ENCODE measurements at regions not wholly inside any gene's neighbourhood (a gene's known extent, or its start where the extent isn't known, plus 50 kb on each side); places are given as distances from the start of the nearest gene placed in this dataset.
A peak's percentile ranks its signal among the peaks of the same experiment; 100 is the strongest.

DNA sequence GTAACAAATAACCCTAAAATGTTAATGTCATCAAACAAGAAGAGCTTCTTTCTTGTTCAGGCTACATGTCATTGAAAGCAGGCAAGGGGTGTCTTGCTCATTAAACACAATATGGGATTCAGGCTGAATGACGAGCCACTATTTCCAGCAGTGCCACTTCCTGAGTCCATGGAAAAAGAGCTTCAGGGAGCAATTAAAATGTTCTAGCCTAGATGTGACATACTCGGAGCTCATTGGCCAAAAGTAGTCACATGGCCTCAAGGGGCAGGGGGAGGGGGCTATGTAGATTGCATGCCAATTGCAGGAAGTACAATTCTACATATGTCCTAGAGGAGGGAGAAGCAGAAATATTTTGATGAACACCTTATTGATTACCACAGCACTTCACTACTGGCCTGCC lies 685.3 kb upstream of the ADGRL2 start:
- no peak for DNase-seq (ENCODE audit: low read depth)
- H3K4me3 ChIP-seq (ENCODE audit: low read length): no peak overlapping the region
- TF ChIP-seq, protein P1, sequence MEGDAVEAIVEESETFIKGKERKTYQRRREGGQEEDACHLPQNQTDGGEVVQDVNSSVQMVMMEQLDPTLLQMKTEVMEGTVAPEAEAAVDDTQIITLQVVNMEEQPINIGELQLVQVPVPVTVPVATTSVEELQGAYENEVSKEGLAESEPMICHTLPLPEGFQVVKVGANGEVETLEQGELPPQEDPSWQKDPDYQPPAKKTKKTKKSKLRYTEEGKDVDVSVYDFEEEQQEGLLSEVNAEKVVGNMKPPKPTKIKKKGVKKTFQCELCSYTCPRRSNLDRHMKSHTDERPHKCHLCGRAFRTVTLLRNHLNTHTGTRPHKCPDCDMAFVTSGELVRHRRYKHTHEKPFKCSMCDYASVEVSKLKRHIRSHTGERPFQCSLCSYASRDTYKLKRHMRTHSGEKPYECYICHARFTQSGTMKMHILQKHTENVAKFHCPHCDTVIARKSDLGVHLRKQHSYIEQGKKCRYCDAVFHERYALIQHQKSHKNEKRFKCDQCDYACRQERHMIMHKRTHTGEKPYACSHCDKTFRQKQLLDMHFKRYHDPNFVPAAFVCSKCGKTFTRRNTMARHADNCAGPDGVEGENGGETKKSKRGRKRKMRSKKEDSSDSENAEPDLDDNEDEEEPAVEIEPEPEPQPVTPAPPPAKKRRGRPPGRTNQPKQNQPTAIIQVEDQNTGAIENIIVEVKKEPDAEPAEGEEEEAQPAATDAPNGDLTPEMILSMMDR (conservative IDR thresholded peaks at IDR 0.05; ENCODE audit: low read depth, low read length): no peak

DNA sequence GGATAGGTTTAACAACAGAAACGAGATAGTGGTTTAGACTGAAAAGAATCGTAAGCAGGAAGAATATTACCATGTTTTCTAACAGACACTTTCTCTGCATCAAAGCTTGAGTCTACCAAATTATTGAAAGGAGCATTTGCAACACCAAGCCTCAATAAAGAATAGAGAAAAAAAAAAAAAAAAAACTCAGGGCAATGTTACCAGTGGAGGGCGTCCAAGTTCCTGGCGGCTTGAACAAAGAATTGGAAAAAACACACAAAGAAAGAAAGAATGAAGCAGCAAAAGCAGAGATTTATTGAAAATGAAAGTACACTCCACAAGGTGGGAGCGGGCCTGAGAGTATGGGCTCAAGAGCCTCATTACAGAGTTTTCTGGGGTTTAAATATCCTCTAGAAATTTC lies 686.5 kb upstream of the ADGRL2 start:
- no peak overlapping the region for H3K4me3 ChIP-seq (ENCODE audit: low read length)
- TF ChIP-seq, protein P1 (conservative IDR thresholded peaks at IDR 0.05; ENCODE audit: low read depth, low read length): peak; percentile 25
- DNase-seq (ENCODE audit: low read depth): no peak

DNA sequence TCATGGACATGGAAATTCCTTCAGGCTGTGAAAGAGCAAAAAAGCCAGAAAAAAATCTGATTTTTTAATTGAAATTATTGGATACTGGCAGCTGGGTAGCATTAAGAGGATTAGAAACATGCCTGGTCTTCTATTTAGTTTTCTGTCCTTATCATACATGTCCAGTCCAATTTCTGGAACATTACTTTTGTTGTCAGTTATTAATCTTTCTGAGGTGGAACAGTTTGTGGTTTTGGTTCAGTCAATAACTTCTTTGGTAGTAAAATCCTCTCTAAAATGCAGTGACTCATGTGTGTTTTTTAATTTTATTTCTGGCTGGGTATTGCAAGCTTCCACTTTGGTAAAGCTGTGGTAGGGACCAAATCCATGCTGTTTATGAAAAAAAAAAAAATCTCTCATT lies 687.0 kb upstream of the ADGRL2 start:
- H3K4me3 ChIP-seq (ENCODE audit: low read length): no peak overlapping the region
- DNase-seq (ENCODE audit: low read depth): peak; percentile 90
- TF ChIP-seq, protein P1 (conservative IDR thresholded peaks at IDR 0.05; ENCODE audit: low read depth, low read length): no peak

- DNase-seq (ENCODE audit: low read depth): no peak
- no peak overlapping the region for H3K4me3 ChIP-seq (ENCODE audit: low read length)
- TF ChIP-seq, protein P1 (conservative IDR thresholded peaks at IDR 0.05; ENCODE audit: low read depth, low read length): no peak
Observed at GRCh38 chr1:81111818-81112217, 688.9 kb upstream of the ADGRL2 start.

DNA sequence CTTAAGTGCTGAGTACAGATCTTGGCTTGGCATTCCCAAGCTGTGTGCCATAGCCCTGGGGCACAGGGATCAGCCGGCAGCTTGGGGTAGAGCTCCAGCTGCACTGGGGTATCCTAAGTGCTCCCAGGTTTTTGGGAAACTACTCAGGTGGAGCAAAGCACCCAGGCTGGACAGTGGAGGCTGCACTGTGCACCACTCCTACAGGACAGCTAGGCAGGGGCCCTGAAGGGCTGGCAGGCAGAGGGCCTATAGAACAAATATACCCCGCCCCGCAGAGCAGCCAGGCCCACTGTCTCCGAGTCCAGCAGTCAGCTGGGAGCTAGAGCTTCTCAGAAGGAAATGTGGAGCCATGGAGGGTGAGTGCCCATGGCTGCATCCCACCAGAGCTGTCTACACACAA lies 691.7 kb upstream of the ADGRL2 start:
- TF ChIP-seq, protein P1 (conservative IDR thresholded peaks at IDR 0.05; ENCODE audit: low read depth, low read length): no peak
- no peak overlapping the region for H3K4me3 ChIP-seq (ENCODE audit: low read length)
- DNase-seq (ENCODE audit: low read depth): no peak

DNA sequence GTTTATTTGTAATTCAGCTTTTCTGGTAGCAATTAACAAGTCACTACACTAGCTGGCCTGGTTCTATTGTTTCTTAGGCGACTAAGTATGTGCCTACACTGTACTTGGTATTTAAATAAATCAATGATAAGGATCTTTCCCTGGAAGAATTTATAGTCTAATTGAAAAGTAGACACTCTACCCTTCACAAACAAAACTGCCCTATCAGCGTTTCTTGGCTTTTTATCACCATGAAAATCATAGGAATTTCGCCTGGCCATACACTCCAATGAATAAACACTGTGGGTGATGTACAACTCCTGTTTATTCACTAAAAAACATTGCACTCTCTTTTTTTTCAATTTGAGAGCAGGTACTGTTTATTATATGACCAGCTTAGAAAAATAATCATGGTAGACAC lies 702.9 kb upstream of the ADGRL2 start:
- no peak for DNase-seq (ENCODE audit: low read depth)
- H3K4me3 ChIP-seq (ENCODE audit: low read length): no peak overlapping the region
- TF ChIP-seq, protein P1 (conservative IDR thresholded peaks at IDR 0.05; ENCODE audit: low read depth, low read length): no peak

- H3K4me3 ChIP-seq (ENCODE audit: low read length): no peak overlapping the region
- no peak for DNase-seq (ENCODE audit: low read depth)
- TF ChIP-seq, protein P1 (conservative IDR thresholded peaks at IDR 0.05; ENCODE audit: low read depth, low read length): no peak
Observed at GRCh38 chr1:81073580-81073979, 727.2 kb upstream of the ADGRL2 start.
